Nephron progenitor cell (in vitro differentiated cells): ENCODE measurements at regions not wholly inside any gene's neighbourhood (a gene's known extent, or its start where the extent isn't known, plus 50 kb on each side); places are given as distances from the start of the nearest gene placed in this dataset.

Experiments
- DNase-seq: peaks from one replicate; pipeline ENCODE4 v3.0.0; 2021
- H3K27ac Mint-ChIP-seq: 2 replicates; pipeline ENCODE4 v1.8.0; 2021; ENCODE audit warnings: mild to moderate bottlenecking, moderate library complexity, mixed read lengths
- H3K27me3 Mint-ChIP-seq: 2 replicates; pipeline ENCODE4 v1.8.0; 2021; ENCODE audit warnings: mild to moderate bottlenecking, low read depth, mixed read lengths; ENCODE audit not compliant: poor library complexity
- H3K36me3 Mint-ChIP-seq: 2 replicates; pipeline ENCODE4 v1.8.0; 2021; ENCODE audit warnings: low read depth, mixed read lengths
- H3K4me1 Mint-ChIP-seq: 2 replicates; pipeline ENCODE4 v1.8.0; 2021; ENCODE audit warnings: mixed read lengths
- H3K4me3 Mint-ChIP-seq: 2 replicates; pipeline ENCODE4 v1.8.0; 2021; ENCODE audit warnings: mild to moderate bottlenecking, moderate library complexity, mixed read lengths
- H3K9me3 Mint-ChIP-seq: 2 replicates; pipeline ENCODE4 v1.8.0; 2021; ENCODE audit warnings: mild to moderate bottlenecking, moderate library complexity, mixed read lengths
- TF ChIP-seq, protein P1 (sequence below): fragments of 200-600 bp; sonication (generic); IDR thresholded peaks from 2 replicates; pipeline ENCODE4 v1.5.0; 2021; ENCODE audit warnings: antibody characterized with exemption

DNA sequence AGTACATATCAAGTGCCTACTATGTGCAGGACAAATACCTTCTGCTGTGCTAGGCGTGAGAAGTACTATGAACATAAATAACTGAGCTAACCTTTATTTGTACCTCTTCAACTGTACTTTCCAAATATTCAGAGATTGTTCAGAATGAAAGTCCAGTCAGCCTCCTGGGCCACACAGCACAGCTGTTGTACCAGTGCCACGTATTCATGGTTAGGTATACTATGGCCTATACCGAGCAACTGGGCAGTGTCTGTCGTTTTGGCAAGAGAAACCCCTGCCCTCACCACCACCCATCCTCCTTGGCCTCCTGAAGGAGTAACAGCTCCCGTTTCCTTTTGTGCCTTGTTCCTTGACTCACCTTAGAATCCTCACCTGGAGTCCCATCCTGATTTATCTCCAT lies 53.0 kb downstream of the RASSF10 start:
- TF ChIP-seq, protein P1, sequence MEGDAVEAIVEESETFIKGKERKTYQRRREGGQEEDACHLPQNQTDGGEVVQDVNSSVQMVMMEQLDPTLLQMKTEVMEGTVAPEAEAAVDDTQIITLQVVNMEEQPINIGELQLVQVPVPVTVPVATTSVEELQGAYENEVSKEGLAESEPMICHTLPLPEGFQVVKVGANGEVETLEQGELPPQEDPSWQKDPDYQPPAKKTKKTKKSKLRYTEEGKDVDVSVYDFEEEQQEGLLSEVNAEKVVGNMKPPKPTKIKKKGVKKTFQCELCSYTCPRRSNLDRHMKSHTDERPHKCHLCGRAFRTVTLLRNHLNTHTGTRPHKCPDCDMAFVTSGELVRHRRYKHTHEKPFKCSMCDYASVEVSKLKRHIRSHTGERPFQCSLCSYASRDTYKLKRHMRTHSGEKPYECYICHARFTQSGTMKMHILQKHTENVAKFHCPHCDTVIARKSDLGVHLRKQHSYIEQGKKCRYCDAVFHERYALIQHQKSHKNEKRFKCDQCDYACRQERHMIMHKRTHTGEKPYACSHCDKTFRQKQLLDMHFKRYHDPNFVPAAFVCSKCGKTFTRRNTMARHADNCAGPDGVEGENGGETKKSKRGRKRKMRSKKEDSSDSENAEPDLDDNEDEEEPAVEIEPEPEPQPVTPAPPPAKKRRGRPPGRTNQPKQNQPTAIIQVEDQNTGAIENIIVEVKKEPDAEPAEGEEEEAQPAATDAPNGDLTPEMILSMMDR: no peak
- Mint-ChIP-seq H3K27ac (no peak overlapping the region), H3K4me3 (no peak overlapping the region), H3K27me3 (no peaks in the 10 kb centered on the region), H3K36me3 (no peaks in the 10 kb centered on the region), H3K4me1 (peaks cover 34% of the 10 kb centered on the region), H3K9me3 (no peaks in the 10 kb centered on the region)
- DNase-seq: no peak

DNA sequence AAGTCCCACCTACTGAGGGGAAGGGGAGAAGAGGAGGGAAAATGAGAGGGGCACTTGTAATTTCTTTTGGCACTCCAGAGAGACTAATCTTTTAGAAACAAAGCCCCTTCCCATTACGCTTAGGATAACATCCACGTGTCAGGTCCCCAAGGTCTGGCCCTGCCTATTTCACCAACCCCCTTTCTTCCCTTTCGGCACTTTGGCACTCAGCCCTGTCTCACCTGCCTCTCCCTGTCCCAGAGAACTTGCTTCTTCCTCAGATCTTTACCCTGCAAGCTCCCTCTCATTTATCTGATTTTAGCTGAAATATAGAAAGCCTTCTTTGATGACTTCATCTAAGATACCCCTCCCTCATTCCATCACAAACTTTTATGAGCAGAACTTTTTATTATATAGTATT lies 55.5 kb downstream of the RASSF10 start:
- Mint-ChIP-seq H3K9me3 (no peaks in the 10 kb centered on the region), H3K4me3 (no peak overlapping the region), H3K27ac (peak overlapping the region; percentile 70), H3K27me3 (peaks cover 4% of the 10 kb centered on the region), H3K36me3 (no peaks in the 10 kb centered on the region), H3K4me1 (peaks cover 34% of the 10 kb centered on the region)
- DNase-seq: no peak
- TF ChIP-seq, protein P1: no peak

DNA sequence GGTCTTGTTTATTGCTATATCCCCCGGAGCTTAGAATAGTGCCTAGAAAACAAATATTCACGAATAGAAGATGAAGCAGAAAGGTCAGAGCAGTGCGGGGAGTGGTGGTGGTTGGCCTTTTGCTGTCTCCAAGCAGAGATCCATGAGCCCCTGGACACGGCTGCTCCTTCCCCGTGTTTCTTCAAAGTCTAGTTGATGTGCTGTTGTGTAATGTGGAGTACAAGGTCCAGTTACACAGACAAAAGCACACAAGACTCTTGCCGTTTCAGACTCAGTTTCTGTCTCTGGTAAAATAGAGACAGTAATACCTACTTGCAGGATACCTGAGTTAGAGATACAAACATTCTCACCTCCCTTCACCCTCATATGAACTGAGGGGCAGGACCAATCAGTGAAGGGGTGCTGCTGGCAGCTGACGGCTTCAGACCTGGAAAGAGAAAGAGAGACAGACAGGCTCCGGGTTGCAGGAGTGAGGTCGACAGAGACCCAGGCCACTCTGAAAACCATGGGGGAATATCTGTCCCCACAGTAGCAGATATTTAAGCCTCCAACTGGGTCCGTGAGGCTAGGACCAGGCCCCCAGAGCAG lies 56.2 kb downstream of the RASSF10 start:
- TF ChIP-seq, protein P1: no peak
- peak overlapping the region; percentile 37 for H3K27ac Mint-ChIP-seq

DNA sequence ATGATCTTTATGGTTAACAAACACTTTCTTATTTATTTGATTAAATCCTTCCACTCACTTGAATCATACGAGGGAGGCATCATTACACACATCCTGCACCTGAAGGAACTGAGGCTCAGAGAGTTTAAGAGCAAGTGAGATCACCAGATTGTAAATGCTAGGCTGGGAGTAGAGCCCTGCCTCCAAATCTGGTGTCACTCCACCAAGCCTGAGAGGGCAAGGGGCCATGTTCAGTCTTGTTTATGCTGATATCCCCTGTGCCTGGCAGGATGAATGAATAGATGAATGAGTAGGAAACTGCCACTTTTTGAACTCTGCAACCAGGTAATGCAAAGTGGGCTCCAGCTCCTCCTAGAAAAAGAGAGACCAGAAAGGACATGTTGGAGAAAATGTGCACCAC lies 59.1 kb downstream of the RASSF10 start:
- no peak for DNase-seq
- peaks cover 10% of the 10 kb centered on the region for H3K27me3 Mint-ChIP-seq

More for the DNA sequence above, 56.2 kb downstream of the RASSF10 start:
- DNase-seq: no peak
- H3K36me3 Mint-ChIP-seq: no peaks in the 10 kb centered on the region
- no peaks in the 10 kb centered on the region for H3K9me3 Mint-ChIP-seq
- H3K4me3 Mint-ChIP-seq: no peak overlapping the region
- H3K4me1 Mint-ChIP-seq: peaks cover 34% of the 10 kb centered on the region
- H3K27me3 Mint-ChIP-seq: peaks cover 6% of the 10 kb centered on the region

DNA sequence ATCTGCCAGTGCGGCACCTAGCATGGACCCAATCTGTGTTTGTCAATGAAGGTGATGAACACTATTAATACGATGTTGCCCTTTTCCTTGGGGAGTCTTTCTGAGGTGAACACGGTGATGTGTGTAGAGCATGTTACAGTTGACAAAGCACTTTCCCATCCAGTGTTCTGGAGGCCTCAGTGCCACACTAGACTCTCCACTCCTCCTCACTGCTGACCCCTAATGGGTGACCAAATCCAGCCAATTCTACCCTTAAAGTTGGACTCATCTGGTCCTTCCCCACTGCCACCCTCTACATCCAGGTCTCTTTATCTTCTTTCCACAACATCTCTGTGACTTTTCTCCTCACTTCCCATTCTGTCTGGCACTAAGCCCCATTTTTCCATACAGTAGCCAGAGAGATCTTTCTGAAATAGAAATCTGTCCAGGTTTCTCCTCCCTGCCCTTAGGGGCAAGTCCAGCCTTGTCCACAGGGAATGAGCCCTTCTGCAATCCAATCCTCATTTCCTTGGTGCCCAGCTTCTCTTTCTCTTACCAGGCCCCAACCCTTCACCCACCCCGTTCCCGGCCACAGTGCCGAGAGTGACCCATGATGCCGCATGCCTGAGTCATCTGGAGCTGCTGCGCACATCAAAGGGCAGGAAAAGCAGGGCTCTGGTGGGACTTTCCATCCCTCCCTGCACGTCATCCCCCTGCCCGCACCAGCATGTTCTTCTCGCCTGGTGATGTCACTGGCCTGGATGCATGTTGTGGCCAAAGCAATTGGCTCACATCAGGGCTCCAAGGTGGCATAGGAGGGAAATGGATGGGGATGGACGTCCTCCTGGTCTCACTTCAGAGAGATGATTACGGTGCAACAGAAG lies 64.2 kb downstream of the RASSF10 start:
- Mint-ChIP-seq H3K9me3 (no peaks in the 10 kb centered on the region), H3K27ac (no peak overlapping the region), H3K4me1 (peaks cover 11% of the 10 kb centered on the region), H3K36me3 (no peaks in the 10 kb centered on the region), H3K4me3 (no peak overlapping the region), H3K27me3 (peaks cover 18% of the 10 kb centered on the region)
- TF ChIP-seq, protein P1: no peak
- DNase-seq: no peak

More for the DNA sequence above, 59.1 kb downstream of the RASSF10 start:
- no peaks in the 10 kb centered on the region for H3K36me3 Mint-ChIP-seq
- H3K27ac Mint-ChIP-seq: no peak overlapping the region
- H3K9me3 Mint-ChIP-seq: no peaks in the 10 kb centered on the region
- peaks cover 34% of the 10 kb centered on the region for H3K4me1 Mint-ChIP-seq
- TF ChIP-seq, protein P1: no peak
- no peak overlapping the region for H3K4me3 Mint-ChIP-seq
